Lower leg skin (tissue), 3 donors: ENCODE measurements at regions not wholly inside any gene's neighbourhood (a gene's known extent, or its start where the extent isn't known, plus 50 kb on each side); places are given as distances from the start of the nearest gene placed in this dataset.

Experiments used
- POLR2A ChIP-seq, 2 donors: fragments of 450-650 bp; IDR thresholded peaks; one replicate each; pipeline ENCODE4 v1.6.1; 2016 to 2017; ENCODE audit warnings: antibody characterized with exemption in 2 of 2, mild to moderate bottlenecking in 1 of 2, moderate library complexity in 1 of 2
- TF ChIP-seq, protein P1 (sequence below), 3 donors: fragments of 450-650 bp; IDR thresholded peaks; one replicate each; pipeline ENCODE4 v1.5.1; 2016; ENCODE audit warnings: antibody characterized with exemption in 3 of 3, mild to moderate bottlenecking in 3 of 3, moderate library complexity in 2 of 3

DNA sequence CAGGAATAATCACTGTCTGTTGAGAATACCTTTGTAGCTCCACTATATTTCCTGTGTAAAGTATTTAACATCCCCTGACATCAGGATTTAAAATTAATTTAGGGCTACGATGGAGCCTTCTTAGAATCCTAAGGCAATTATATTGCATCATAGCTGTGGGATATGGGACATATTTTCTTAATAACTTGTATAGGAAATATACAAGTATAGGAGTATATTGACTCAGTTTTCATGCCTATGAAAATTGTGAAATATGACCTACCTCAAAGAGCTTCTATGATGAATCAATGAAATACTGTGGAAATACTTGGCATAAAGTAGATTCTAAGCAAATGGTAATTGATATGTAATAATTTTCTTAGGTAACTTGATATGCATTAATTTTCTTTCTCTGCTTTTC is 221.0 kb upstream of the KLF4 start:
- TF ChIP-seq, protein P1, sequence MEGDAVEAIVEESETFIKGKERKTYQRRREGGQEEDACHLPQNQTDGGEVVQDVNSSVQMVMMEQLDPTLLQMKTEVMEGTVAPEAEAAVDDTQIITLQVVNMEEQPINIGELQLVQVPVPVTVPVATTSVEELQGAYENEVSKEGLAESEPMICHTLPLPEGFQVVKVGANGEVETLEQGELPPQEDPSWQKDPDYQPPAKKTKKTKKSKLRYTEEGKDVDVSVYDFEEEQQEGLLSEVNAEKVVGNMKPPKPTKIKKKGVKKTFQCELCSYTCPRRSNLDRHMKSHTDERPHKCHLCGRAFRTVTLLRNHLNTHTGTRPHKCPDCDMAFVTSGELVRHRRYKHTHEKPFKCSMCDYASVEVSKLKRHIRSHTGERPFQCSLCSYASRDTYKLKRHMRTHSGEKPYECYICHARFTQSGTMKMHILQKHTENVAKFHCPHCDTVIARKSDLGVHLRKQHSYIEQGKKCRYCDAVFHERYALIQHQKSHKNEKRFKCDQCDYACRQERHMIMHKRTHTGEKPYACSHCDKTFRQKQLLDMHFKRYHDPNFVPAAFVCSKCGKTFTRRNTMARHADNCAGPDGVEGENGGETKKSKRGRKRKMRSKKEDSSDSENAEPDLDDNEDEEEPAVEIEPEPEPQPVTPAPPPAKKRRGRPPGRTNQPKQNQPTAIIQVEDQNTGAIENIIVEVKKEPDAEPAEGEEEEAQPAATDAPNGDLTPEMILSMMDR (IDR thresholded peaks at IDR 0.05): no peak
- no peak for TF ChIP-seq POLR2A (IDR thresholded peaks at IDR 0.05)
